C4-2B (cell line): ENCODE measurements at regions not wholly inside any gene's neighbourhood (a gene's known extent, or its start where the extent isn't known, plus 50 kb on each side); places are given as distances from the start of the nearest gene placed in this dataset.

ENCODE experiments used
- H3K27ac ChIP-seq: fragments of 450-650 bp; 2 replicates; pipeline ENCODE4 v1.5.1; 2017
- ZFX ChIP-seq: fragments of 450-650 bp; IDR thresholded peaks from 2 replicates; pipeline ENCODE4 v1.6.1; 2017
- TF ChIP-seq, protein P1 (sequence below): fragments of 450-650 bp; conservative IDR thresholded peaks from 2 replicates; pipeline ENCODE4 v1.5.1; 2017; ENCODE audit warnings: mild to moderate bottlenecking

GRCh38 chr1:177620636-177621190, 349.1 kb downstream of the SEC16B start:
- H3K27ac ChIP-seq = no peak overlapping the region
- TF ChIP-seq ZFX = no peak
- TF ChIP-seq, protein P1, sequence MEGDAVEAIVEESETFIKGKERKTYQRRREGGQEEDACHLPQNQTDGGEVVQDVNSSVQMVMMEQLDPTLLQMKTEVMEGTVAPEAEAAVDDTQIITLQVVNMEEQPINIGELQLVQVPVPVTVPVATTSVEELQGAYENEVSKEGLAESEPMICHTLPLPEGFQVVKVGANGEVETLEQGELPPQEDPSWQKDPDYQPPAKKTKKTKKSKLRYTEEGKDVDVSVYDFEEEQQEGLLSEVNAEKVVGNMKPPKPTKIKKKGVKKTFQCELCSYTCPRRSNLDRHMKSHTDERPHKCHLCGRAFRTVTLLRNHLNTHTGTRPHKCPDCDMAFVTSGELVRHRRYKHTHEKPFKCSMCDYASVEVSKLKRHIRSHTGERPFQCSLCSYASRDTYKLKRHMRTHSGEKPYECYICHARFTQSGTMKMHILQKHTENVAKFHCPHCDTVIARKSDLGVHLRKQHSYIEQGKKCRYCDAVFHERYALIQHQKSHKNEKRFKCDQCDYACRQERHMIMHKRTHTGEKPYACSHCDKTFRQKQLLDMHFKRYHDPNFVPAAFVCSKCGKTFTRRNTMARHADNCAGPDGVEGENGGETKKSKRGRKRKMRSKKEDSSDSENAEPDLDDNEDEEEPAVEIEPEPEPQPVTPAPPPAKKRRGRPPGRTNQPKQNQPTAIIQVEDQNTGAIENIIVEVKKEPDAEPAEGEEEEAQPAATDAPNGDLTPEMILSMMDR = no peak

DNA sequence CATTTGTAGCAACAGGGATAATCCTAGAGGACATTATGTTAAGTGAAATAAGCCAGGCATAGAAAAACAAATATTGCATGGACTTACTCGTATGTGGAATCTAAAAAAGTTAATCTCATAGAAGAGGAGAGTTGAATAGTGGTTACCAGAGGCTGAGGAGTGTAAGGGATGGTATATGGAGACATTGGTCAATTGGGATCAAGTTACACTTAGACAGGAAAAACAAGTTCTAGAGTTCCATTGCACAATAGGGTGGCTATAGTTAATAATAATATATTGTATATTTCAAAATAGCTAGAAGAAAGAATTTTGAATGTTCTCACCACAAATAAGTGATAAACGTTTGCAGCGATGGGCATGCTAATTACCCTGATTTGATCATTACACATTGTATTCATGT, 354.6 kb downstream of the SEC16B start:
- no peak overlapping the region for H3K27ac ChIP-seq
- TF ChIP-seq ZFX = no peak
- TF ChIP-seq, protein P1 = no peak

GRCh38 chr1:177611402-177611801, 358.5 kb downstream of the SEC16B start:
- no peak overlapping the region for H3K27ac ChIP-seq
- TF ChIP-seq, protein P1 = no peak
- TF ChIP-seq ZFX = no peak

DNA sequence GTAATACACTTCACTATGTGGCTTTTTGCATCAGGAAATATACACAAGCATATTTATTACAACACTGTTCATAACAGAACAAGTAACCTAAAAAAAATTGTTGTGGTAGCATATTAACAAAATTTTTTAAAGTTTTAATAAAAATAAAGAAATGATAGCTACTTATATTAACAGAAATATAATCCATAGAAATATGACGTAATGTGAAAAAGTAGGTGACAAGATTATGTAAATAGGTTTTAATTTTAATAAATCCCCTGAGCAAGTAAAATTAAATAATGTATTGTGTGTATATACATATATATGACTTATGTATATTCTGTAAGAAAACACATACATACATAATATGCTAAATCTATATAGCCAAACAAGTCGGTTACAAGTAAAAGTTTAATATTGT, 359.9 kb downstream of the SEC16B start:
- no peak for TF ChIP-seq ZFX
- TF ChIP-seq, protein P1 = no peak
- H3K27ac ChIP-seq = no peak overlapping the region

- no peak overlapping the region for H3K27ac ChIP-seq
- TF ChIP-seq, protein P1 = no peak
- no peak for TF ChIP-seq ZFX
Measured at GRCh38 chr1:177600936-177601335, 368.9 kb downstream of the SEC16B start.

DNA sequence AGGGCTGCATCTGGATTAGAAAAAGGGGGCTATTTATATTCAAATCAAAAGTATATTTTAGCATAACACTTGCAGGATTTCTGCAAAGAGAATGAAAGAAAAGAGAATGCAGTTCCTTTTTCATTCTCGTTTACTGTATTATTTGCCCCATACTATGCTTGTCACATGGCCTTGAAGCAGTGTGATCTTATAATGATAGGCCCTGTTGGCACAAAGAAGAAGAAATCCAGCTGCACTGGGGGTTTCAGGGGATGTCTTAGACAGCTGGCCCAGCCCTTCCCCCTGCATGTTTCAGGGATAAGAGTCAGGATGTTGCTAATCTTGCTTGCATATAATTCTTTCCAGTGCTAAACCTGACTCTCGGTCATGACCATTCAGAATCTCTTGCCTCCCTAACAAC, 369.5 kb downstream of the SEC16B start:
- no peak overlapping the region for H3K27ac ChIP-seq
- TF ChIP-seq, protein P1 = no peak
- no peak for TF ChIP-seq ZFX

DNA sequence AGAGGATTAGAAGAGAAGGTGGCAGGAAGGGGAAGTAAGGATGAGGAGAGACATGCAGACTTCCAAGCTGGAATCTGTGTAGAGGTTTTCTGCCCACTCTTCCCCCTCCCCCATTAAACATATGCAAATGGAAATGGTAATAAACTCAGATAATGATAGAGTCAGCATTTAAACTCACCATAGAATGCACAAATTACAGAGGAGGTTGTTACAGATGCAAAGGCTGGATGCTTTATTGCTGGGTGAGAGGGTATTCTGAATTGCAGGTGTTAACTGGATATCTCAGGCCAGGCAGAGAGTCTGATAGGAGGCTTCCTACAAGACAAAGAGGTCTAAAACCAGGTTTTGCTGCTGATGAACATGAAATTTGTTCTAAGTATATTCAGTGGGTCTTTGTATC, 372.5 kb downstream of the SEC16B start:
- no peak for TF ChIP-seq ZFX
- TF ChIP-seq, protein P1 = no peak
- H3K27ac ChIP-seq = no peak overlapping the region
